SJCRH30 (cell line): ENCODE measurements at regions not wholly inside any gene's neighbourhood (a gene's known extent, or its start where the extent isn't known, plus 50 kb on each side); places are given as distances from the start of the nearest gene placed in this dataset.

ENCODE experiments used
- DNase-seq, 2 experiments: peaks; one replicate each; pipeline ENCODE4 v3.0.0-alpha.2; 2015 to 2020
- H3K27ac ChIP-seq: fragments of 250-450 bp; sonication (Bioruptor Pico); 2 replicates; pipeline ENCODE4 v1.5.1; 2020; ENCODE audit warnings: mild to moderate bottlenecking, moderate library complexity
- H3K27me3 ChIP-seq: fragments of 250-450 bp; sonication (Bioruptor Pico); 2 replicates; pipeline ENCODE4 v1.5.1; 2020; ENCODE audit warnings: mild to moderate bottlenecking, moderate library complexity
- H3K36me3 ChIP-seq: fragments of 250-450 bp; sonication (Bioruptor Pico); 2 replicates; pipeline ENCODE4 v1.5.1; 2020; ENCODE audit warnings: mild to moderate bottlenecking, moderate library complexity
- H3K4me1 ChIP-seq: fragments of 250-450 bp; sonication (Bioruptor Pico); 2 replicates; pipeline ENCODE4 v1.5.1; 2020; ENCODE audit warnings: mild to moderate bottlenecking, moderate library complexity
- H3K4me3 ChIP-seq: fragments of 250-450 bp; sonication (Bioruptor Pico); 2 replicates; pipeline ENCODE4 v1.5.1; 2020; ENCODE audit warnings: mild to moderate bottlenecking, moderate library complexity
- H3K9me3 ChIP-seq: fragments of 250-450 bp; sonication (Bioruptor Pico); replicated peaks from 2 replicates; pipeline ENCODE4 v1.5.1; 2020; ENCODE audit warnings: mild to moderate bottlenecking, moderate library complexity

DNA sequence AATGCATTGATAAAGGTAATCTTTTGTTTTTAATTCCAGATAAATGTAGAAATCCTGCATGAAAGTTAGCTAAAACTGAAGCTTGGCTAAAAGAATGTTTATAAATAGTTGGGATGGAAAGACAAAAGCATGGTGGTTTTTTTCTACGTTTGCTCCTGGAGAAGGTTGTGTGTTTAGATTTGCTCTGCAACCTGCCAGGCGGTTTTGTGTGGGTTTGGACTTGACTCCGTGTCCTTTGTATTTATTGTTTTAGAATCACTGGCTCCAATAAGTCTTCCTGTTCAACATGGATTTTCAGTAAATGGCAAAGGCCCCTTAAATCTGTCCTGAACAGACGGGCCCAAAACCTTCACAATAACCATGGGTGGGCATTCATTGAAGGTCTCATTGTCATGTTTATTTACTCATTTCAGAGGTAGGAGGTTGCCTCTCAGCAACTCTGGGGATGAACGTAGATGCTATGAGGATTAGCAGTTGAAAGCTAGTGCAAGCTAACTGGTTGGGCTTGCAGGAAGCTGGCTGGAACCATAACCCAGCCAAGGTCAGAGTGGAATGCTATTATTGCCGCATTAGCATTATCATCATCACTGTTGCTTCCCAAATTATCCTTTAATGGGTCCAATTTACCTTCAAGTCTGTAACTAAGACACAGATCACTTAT, 60.6 kb upstream of the ADAMTS9 start:
- DNase-seq = no peak
- Histone ChIP-seq H3K27me3 (no peaks in the 10 kb centered on the region), H3K27ac (no peak overlapping the region), H3K36me3 (no peaks in the 10 kb centered on the region), H3K4me1 (no peaks in the 10 kb centered on the region), H3K9me3 (no peaks in the 10 kb centered on the region), H3K4me3 (no peak overlapping the region)

DNA sequence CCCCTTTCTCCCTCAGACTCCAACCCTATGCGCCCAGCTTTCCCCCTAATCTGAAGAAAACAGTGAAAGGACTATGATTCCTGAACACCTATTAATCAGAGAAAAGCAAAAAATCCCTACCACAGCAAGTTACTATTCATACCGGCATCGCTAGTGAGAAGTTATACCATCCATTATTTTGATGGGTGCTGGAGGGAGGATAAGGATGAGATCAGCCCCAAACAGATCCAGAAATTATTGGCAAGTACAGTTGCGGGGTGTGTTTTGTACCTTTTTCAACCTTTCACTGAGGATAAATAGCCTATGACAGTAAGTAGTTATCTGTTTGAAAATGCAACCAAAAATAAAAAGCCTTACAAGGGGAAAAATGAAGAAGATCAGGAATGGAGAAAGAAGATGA, 59.9 kb upstream of the ADAMTS9 start:
- no peak overlapping the region for H3K4me3 ChIP-seq
- no peaks in the 10 kb centered on the region for H3K36me3 ChIP-seq
- H3K27me3 ChIP-seq = no peaks in the 10 kb centered on the region
- H3K27ac ChIP-seq = no peak overlapping the region
- no peak for DNase-seq
- no peaks in the 10 kb centered on the region for H3K4me1 ChIP-seq
- H3K9me3 ChIP-seq = no peaks in the 10 kb centered on the region

DNA sequence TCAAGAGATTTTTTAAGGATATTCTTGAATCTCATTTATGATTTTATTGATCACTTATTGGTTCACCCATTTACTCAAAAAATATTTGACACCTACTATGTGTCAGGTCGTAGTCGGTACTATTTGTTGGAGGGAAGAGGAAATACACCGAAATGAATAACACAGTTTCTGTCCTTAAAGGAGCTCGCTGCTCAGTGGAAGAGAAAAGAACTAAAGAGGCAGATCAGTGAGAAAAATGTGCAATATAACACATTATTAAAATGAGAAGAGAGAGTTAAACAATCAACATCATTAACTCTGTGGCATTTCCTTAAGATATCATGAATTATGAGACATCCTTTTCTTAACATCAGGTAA, 56.1 kb upstream of the ADAMTS9 start:
- no peak for DNase-seq
- no peaks in the 10 kb centered on the region for H3K4me1 ChIP-seq
- no peak overlapping the region for H3K27ac ChIP-seq
- no peaks in the 10 kb centered on the region for H3K9me3 ChIP-seq
- H3K27me3 ChIP-seq = no peaks in the 10 kb centered on the region
- H3K4me3 ChIP-seq = no peak overlapping the region
- no peaks in the 10 kb centered on the region for H3K36me3 ChIP-seq

DNA sequence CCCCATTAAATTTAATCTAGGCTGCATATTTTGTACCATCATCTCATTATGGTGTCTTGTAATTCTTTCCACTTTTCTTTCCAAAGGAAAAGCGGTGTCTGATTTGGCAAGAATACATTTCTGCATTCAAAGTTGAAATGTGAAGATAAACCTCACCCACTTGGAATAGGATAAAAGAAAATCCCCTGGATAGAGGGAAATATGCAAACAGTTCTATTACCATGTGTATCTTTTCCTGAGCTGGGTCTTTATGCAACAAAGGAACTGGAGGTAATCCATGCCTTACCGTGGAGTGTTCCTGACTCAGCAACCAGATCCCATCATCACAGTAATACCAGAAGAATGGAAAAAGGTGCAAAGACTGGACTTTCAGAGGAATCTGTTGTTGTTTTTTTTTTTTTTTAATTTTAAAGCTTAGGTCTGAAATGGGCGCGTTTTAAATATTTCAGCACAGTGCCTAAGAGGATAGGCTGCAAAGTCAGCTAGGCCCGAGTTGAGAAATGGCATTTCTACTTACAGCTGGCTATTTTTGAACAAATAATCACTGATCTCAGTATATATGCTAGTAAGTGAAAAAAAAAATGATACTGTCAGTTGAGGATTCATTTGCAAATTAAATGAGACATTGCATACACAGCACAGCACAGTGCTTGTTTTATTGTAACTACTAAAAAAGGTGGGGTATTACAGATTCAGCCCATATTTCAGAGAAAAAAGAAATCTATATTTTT, 55.5 kb upstream of the ADAMTS9 start:
- Histone ChIP-seq H3K4me3 (no peak overlapping the region), H3K9me3 (no peaks in the 10 kb centered on the region), H3K36me3 (no peaks in the 10 kb centered on the region), H3K27ac (no peak overlapping the region), H3K27me3 (no peaks in the 10 kb centered on the region), H3K4me1 (no peaks in the 10 kb centered on the region)
- DNase-seq = no peak

DNA sequence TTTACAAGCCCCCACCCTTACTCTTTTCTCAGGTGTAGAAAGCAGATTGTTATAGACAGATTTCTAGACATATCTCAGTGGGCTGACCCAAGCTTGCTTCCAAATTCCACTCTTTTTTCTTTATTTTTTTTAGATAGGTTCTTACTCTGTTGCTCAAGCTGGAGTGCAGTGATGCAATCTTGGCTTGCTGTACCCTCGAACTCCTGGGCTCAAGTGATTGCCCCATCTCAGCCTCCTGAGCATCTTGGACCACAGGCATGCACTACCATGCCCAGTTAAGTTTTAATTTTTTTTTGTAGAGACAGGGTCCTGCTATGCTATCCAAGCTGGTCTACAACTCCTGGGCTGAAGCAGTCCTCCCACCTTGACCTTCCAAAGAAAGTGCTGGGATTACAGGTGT, 53.5 kb upstream of the ADAMTS9 start:
- DNase-seq = no peak

DNA sequence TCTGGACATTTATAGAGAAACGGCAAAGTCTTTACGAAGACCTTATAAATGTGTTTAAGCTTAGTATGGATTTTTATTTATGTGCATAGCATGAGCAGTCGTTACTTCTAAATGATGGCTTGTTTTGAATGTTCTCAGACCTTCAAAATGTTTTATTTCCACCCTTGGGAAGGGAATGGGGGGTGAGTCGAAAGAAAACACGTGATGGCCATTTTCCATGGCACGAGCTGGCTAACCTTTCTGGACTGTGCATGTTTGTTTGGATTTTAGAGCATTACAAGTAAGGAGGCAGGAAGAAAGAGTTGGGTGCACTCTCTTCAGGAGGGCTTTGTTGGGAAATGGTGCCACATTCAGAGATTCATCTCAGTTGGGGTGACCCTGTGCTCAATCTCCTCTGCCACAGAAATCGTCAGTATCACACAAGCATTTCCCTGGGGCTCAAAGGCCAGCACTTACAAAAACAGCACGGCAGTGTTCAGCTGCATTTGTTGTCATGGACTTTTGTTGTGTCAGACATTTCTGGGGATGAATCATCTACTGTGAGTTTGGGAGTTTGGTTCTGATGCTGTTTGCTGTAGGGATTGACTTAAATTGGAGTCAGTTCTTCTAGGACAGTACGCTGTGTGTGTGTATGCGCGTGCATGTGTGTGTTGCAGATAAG, 52.3 kb upstream of the ADAMTS9 start:
- Histone ChIP-seq H3K36me3 (no peaks in the 10 kb centered on the region), H3K27me3 (no peaks in the 10 kb centered on the region), H3K4me1 (no peaks in the 10 kb centered on the region), H3K4me3 (no peak overlapping the region), H3K27ac (no peak overlapping the region), H3K9me3 (no peaks in the 10 kb centered on the region)
- no peak for DNase-seq

More for the DNA sequence above, 53.5 kb upstream of the ADAMTS9 start:
- Histone ChIP-seq H3K4me3 (no peak overlapping the region), H3K27ac (no peak overlapping the region), H3K4me1 (no peaks in the 10 kb centered on the region), H3K36me3 (no peaks in the 10 kb centered on the region), H3K27me3 (no peaks in the 10 kb centered on the region), H3K9me3 (no peaks in the 10 kb centered on the region)
